A549 (cell line): ENCODE measurements at regions not wholly inside any gene's neighbourhood (a gene's known extent, or its start where the extent isn't known, plus 50 kb on each side); places are given as distances from the start of the nearest gene placed in this dataset.

Experiments
- ATAC-seq, 2 experiments: fragments of 200-7000 bp in 1 of 2; fragments of >200 bp in 1 of 2; cut with Nextera tagmentation in 1 of 2; cut with Tn5 transposase in 1 of 2; 3 replicates each; pipeline versions ENCODE4 v1.8.0 to v1.9.1; 2018 to 2020; ENCODE audit warnings: mild to moderate bottlenecking in 1 of 2, moderate library complexity in 1 of 2
- CTCF ChIA-PET: fragments of 300-600 bp; sonication (Branson Sonifier 250); formaldehyde crosslinking; extraction: SDS; loops from one replicate; lab custom pipeline; 2021; ENCODE audit warnings: antibody characterized with exemption, inconsistent platforms; lab: Yijun Ruan, JAX
- POLR2A ChIA-PET: fragments of 350-600 bp; formaldehyde crosslinking; extraction: SDS; loops from one replicate; lab custom pipeline; 2021; ENCODE audit warnings: antibody characterized with exemption, inconsistent platforms; lab: Yijun Ruan, JAX
- DNase-seq, 2 experiments: peaks; one replicate each; pipeline versions ENCODE4 v3.0.0 to v3.0.0-alpha.2; 2011 to 2016; ENCODE audit warnings: low read depth in 1 of 2, low spot score in 1 of 2
- FAIRE-seq: peaks from 2 replicates; lab custom pipeline; 2011; peaks lifted over from hg19 to GRCh38; lab: Jason Lieb, UNC
- H3K27ac ChIP-seq, 2 experiments: fragments of >200 bp; sonication (Bioruptor Twin); formaldehyde crosslinking; 3 replicates each; pipeline ENCODE4 v1.5.1; 2016 to 2017
- H3K4me1 ChIP-seq: fragments of >200 bp; sonication (Bioruptor Twin); formaldehyde crosslinking; 3 replicates; pipeline ENCODE4 v1.6.1; 2016
- H3K4me2 ChIP-seq: fragments of >200 bp; sonication (Bioruptor Twin); formaldehyde crosslinking; 3 replicates; pipeline ENCODE4 v1.6.1; 2016
- H3K4me3 ChIP-seq: fragments of >200 bp; sonication (Bioruptor Twin); formaldehyde crosslinking; 3 replicates; pipeline ENCODE4 v1.5.1; 2016
- H3K9me3 ChIP-seq: fragments of >200 bp; sonication (Bioruptor Twin); formaldehyde crosslinking; 3 replicates; pipeline ENCODE4 v1.6.1; 2016
- ATOH8 ChIP-seq: fragments of 250-450 bp; sonication (Bioruptor Pico); IDR thresholded peaks from 2 replicates; pipeline ENCODE4 v1.5.0; 2020; ENCODE audit warnings: low read depth, mild to moderate bottlenecking, moderate library complexity
- BHLHE40 ChIP-seq: IDR thresholded peaks from 2 replicates; pipeline ENCODE4 v1.6.1; 2012; ENCODE audit warnings: low read depth, low read length, inconsistent platforms
- CBX8 ChIP-seq: fragments of 200-600 bp; sonication (generic); IDR thresholded peaks from 2 replicates; pipeline ENCODE4 v1.6.1; 2016
- CHD2 ChIP-seq: fragments of 150-350 bp; IDR thresholded peaks from 2 replicates; pipeline ENCODE4 v1.6.1; 2014; ENCODE audit warnings: low read length; ENCODE audit not compliant: partially characterized antibody
- EHF ChIP-seq: fragments of 250-450 bp; sonication (Bioruptor Pico); IDR thresholded peaks from 2 replicates; pipeline ENCODE4 v1.5.0; 2020; ENCODE audit warnings: mild to moderate bottlenecking
- EHMT2 ChIP-seq: fragments of 200-600 bp; sonication (generic); IDR thresholded peaks from 2 replicates; pipeline ENCODE4 v1.6.1; 2016; ENCODE audit warnings: antibody characterized with exemption, low read depth, mild to moderate bottlenecking, moderate library complexity
- EP300 ChIP-seq, 2 experiments: fragments of >200 bp; sonication (Bioruptor Twin); formaldehyde crosslinking; IDR thresholded peaks; 2 replicates in 1 of 2; 3 replicates in 1 of 2; pipeline ENCODE4 v1.6.1; 2016 to 2017
- ESRRA ChIP-seq: fragments of 150-350 bp; IDR thresholded peaks from 2 replicates; pipeline ENCODE4 v1.6.1; 2014; ENCODE audit warnings: mild to moderate bottlenecking, low read length, borderline replicate concordance
- FOSL2 ChIP-seq, 2 experiments: fragments of 450-650 bp in 1 of 2; fragments of >200 bp in 1 of 2; sonication (Bioruptor Twin) in 1 of 2; formaldehyde crosslinking; IDR thresholded peaks; 2 replicates each; pipeline versions ENCODE4 v1.5.0 to v1.6.1; 2016 to 2020; ENCODE audit warnings: mild to moderate bottlenecking in 1 of 2, moderate library complexity in 1 of 2
- GATA3 ChIP-seq: IDR thresholded peaks from 2 replicates; pipeline ENCODE4 v1.6.1; 2012; ENCODE audit warnings: borderline replicate concordance
- HDAC2 ChIP-seq: fragments of 200-600 bp; sonication (generic); IDR thresholded peaks from 2 replicates; pipeline ENCODE4 v1.6.1; 2016
- HEYL ChIP-seq: fragments of 250-450 bp; sonication (Bioruptor Pico); IDR thresholded peaks from 2 replicates; pipeline ENCODE4 v1.8.0; 2021; ENCODE audit warnings: mild to moderate bottlenecking, moderate library complexity
- HOXA7 ChIP-seq: fragments of 250-450 bp; sonication (Bioruptor Pico); IDR thresholded peaks from 2 replicates; pipeline ENCODE4 v1.5.0; 2020; ENCODE audit warnings: mild to moderate bottlenecking, moderate library complexity
- JUN ChIP-seq, 2 experiments: fragments of >200 bp; sonication (Bioruptor Twin); formaldehyde crosslinking; IDR thresholded peaks; 2 replicates in 1 of 2; 3 replicates in 1 of 2; pipeline ENCODE4 v1.6.1; 2016 to 2017
- JUNB ChIP-seq: fragments of >200 bp; sonication (Bioruptor Twin); formaldehyde crosslinking; IDR thresholded peaks from 2 replicates; pipeline ENCODE4 v1.6.1; 2016
- KDM5A ChIP-seq: fragments of 200-600 bp; sonication (generic); IDR thresholded peaks from 2 replicates; pipeline ENCODE4 v1.6.1; 2016; ENCODE audit warnings: antibody characterized with exemption, mild to moderate bottlenecking
- MAFK ChIP-seq: fragments of 450-650 bp; IDR thresholded peaks from 2 replicates; pipeline ENCODE4 v1.6.1; 2014; ENCODE audit not compliant: partially characterized antibody
- NFE2L2 ChIP-seq: fragments of 150-350 bp; conservative IDR thresholded peaks from 2 replicates; pipeline ENCODE4 v1.6.1; 2014; ENCODE audit warnings: low read length
- NPAS2 ChIP-seq: fragments of 250-450 bp; sonication (Bioruptor Pico); IDR thresholded peaks from 2 replicates; pipeline ENCODE4 v1.8.0; 2022; ENCODE audit warnings: mild to moderate bottlenecking, moderate library complexity, borderline replicate concordance
- POLR2A ChIP-seq: IDR thresholded peaks from 2 replicates; pipeline ENCODE4 v1.6.1; 2012; ENCODE audit warnings: mild to moderate bottlenecking, low read length
- POLR2AphosphoS2 ChIP-seq: conservative IDR thresholded peaks from 2 replicates; pipeline ENCODE4 v1.6.1; 2012; ENCODE audit warnings: low read length, improper control_type of control experiment, inconsistent platforms
- RARB ChIP-seq: fragments of 250-450 bp; sonication (Bioruptor Pico); IDR thresholded peaks from 2 replicates; pipeline ENCODE4 v1.8.0; 2021; ENCODE audit warnings: mild to moderate bottlenecking, moderate library complexity
- RNF2 ChIP-seq: fragments of 200-600 bp; sonication (generic); IDR thresholded peaks from 2 replicates; pipeline ENCODE4 v1.6.1; 2016; ENCODE audit warnings: low read depth, mild to moderate bottlenecking, antibody characterized with exemption, moderate library complexity, borderline replicate concordance
- SMC3 ChIP-seq: fragments of >200 bp; sonication (Bioruptor Twin); formaldehyde crosslinking; IDR thresholded peaks from 3 replicates; pipeline ENCODE4 v1.6.1; 2018; ENCODE audit warnings: inconsistent platforms
- SREBF2 ChIP-seq: fragments of 450-650 bp; IDR thresholded peaks from 2 replicates; pipeline ENCODE4 v1.6.1; 2014; ENCODE audit warnings: mild to moderate bottlenecking, moderate library complexity
- ZFP36 ChIP-seq: fragments of 450-650 bp; IDR thresholded peaks from 2 replicates; pipeline ENCODE4 v1.6.1; 2014; ENCODE audit warnings: borderline replicate concordance; ENCODE audit not compliant: partially characterized antibody
- whole genome bisulfite sequencing: methylation state at CpG from one replicate; pipeline ENCODE4 v1.1.6; 2017; ENCODE audit errors: missing lambda C conversion rate; 5-methylcytosine and 5-hydroxymethylcytosine counted together
- TF ChIP-seq, protein P1 (sequence below): fragments of 150-350 bp; IDR thresholded peaks from 2 replicates; pipeline ENCODE4 v1.6.1; 2014; ENCODE audit warnings: low read depth, mild to moderate bottlenecking, low read length
- TF ChIP-seq, protein P2 (sequence below): fragments of >200 bp; sonication (Bioruptor Twin); formaldehyde crosslinking; IDR thresholded peaks from 2 replicates; pipeline ENCODE4 v1.6.1; 2016
- TF ChIP-seq, protein P3 (sequence below): fragments of 450-650 bp; IDR thresholded peaks from 2 replicates; pipeline ENCODE4 v1.6.1; 2014; ENCODE audit warnings: antibody characterized with exemption
- TF ChIP-seq, protein P4 (sequence below): IDR thresholded peaks from 2 replicates; pipeline ENCODE4 v1.6.1; 2012

DNA sequence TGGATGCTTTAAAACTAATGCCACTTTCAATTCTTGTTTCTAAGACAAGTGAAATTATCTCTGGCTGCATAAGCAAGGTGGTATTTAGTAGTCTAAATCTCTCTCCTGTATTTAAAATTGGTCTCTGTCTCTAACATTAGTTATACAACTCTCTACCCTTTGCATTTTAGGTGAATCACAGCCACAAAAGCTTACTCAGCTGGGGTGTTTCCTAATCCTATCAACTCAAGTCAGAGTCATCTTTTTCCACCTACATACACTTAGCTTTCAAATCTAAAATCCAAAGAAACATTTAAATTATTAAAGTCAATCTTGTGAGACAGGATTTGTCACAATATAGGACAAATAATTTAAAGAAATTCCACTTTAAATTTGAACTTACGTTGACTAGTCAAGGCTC is 255.1 kb upstream of the CXADR start:
- DNase-seq: no peak
- no peak overlapping the region for H3K27ac ChIP-seq
- H3K4me2 ChIP-seq: no peak overlapping the region
- TF ChIP-seq JUN (IDR thresholded peaks at IDR 0.05) (no peak), RNF2 (no peak), NFE2L2 (no peak), SREBF2 (no peak), KDM5A (no peak), NPAS2 (CRISPR knock-in tag) (no peak)
- TF ChIP-seq, protein P1, sequence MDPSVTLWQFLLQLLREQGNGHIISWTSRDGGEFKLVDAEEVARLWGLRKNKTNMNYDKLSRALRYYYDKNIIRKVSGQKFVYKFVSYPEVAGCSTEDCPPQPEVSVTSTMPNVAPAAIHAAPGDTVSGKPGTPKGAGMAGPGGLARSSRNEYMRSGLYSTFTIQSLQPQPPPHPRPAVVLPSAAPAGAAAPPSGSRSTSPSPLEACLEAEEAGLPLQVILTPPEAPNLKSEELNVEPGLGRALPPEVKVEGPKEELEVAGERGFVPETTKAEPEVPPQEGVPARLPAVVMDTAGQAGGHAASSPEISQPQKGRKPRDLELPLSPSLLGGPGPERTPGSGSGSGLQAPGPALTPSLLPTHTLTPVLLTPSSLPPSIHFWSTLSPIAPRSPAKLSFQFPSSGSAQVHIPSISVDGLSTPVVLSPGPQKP: no peak
- TF ChIP-seq, protein P2, sequence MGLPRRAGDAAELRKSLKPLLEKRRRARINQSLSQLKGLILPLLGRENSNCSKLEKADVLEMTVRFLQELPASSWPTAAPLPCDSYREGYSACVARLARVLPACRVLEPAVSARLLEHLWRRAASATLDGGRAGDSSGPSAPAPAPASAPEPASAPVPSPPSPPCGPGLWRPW: no peak
- TF ChIP-seq, all 56 proteins: peak for 0
- CTCF ChIA-PET: no interaction called here
- 38% methylated on average over 1 of the region's 1 CpG for WGBS
- no peak for FAIRE-seq
- Histone ChIP-seq H3K4me3 (no peak overlapping the region), H3K4me1 (no peaks in the 10 kb centered on the region), H3K9me3 (no peaks in the 10 kb centered on the region)
- POLR2A ChIA-PET: no interaction called here
- ATAC-seq: no peak

DNA sequence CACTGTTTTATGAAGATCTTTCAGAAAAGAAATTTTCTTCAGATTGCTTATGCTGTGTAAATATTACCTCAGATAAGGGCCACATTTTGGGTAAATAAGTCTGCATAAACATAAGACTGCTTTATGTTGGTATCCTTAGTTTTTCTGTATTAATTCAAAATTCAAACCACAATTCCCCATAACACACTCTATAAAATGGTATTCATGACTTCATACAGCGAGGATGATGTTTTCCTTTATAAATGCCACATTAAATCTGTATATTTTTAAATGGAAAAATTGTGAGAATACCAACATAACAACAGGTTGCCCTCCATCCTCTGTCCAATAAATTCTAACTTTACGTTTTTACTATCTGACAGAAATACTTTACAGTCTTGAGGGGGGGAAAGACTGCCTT is 248.7 kb upstream of the CXADR start:
- no peak for ATAC-seq
- CTCF ChIA-PET: no interaction called here
- Histone ChIP-seq H3K4me2 (no peak overlapping the region), H3K4me3 (no peak overlapping the region), H3K27ac (no peak overlapping the region), H3K9me3 (no peaks in the 10 kb centered on the region), H3K4me1 (no peaks in the 10 kb centered on the region)
- no peak for FAIRE-seq
- POLR2A ChIA-PET: no interaction called here
- no peak for DNase-seq
- 5% methylated on average over 2 of the region's 2 CpGs for WGBS
- no peak for TF ChIP-seq ZFP36
- no peak for TF ChIP-seq HOXA7 (CRISPR knock-in tag)
- TF ChIP-seq CHD2: no peak
- TF ChIP-seq RARB (CRISPR knock-in tag): no peak
- TF ChIP-seq, protein P1: no peak
- TF ChIP-seq POLR2A: no peak
- TF ChIP-seq MAFK: no peak
- TF ChIP-seq FOSL2 (IDR thresholded peaks at IDR 0.05): no peak
- TF ChIP-seq FOSL2 (CRISPR knock-in tag; IDR thresholded peaks at IDR 0.05): no peak
- TF ChIP-seq SMC3: no peak
- no peak for TF ChIP-seq KDM5A
- TF ChIP-seq, protein P2: no peak
- TF ChIP-seq ESRRA: no peak
- no peak for TF ChIP-seq EHF (CRISPR knock-in tag)
- TF ChIP-seq JUNB: no peak
- TF ChIP-seq EHMT2: no peak
- no peak for TF ChIP-seq NPAS2 (CRISPR knock-in tag)

- POLR2A ChIA-PET: no interaction called here
These were observed 243.1 kb upstream of the CXADR start for GRCh38 chr21:17269760-17270159.

More at GRCh38 chr21:17269760-17270159, 243.1 kb upstream of the CXADR start:
- no peaks in the 10 kb centered on the region for H3K4me1 ChIP-seq
- no peak overlapping the region for H3K4me2 ChIP-seq
- no peak for TF ChIP-seq EP300 (IDR thresholded peaks at IDR 0.05)
- no peak for TF ChIP-seq GATA3
- no peak for TF ChIP-seq ATOH8 (CRISPR knock-in tag)
- TF ChIP-seq HEYL: no peak
- TF ChIP-seq CBX8: no peak
- no peak for TF ChIP-seq BHLHE40
- TF ChIP-seq ZFP36: no peak
- TF ChIP-seq, protein P3, sequence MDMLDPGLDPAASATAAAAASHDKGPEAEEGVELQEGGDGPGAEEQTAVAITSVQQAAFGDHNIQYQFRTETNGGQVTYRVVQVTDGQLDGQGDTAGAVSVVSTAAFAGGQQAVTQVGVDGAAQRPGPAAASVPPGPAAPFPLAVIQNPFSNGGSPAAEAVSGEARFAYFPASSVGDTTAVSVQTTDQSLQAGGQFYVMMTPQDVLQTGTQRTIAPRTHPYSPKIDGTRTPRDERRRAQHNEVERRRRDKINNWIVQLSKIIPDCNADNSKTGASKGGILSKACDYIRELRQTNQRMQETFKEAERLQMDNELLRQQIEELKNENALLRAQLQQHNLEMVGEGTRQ: no peak
- no peak for TF ChIP-seq HDAC2
- TF ChIP-seq SREBF2: no peak
- TF ChIP-seq, protein P1: no peak
- no peak for TF ChIP-seq RARB (CRISPR knock-in tag)
- TF ChIP-seq JUNB: no peak
- TF ChIP-seq, protein P4, sequence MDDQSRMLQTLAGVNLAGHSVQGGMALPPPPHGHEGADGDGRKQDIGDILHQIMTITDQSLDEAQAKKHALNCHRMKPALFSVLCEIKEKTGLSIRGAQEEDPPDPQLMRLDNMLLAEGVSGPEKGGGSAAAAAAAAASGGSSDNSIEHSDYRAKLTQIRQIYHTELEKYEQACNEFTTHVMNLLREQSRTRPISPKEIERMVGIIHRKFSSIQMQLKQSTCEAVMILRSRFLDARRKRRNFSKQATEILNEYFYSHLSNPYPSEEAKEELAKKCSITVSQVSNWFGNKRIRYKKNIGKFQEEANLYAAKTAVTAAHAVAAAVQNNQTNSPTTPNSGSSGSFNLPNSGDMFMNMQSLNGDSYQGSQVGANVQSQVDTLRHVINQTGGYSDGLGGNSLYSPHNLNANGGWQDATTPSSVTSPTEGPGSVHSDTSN: no peak
- TF ChIP-seq POLR2AphosphoS2: no peak
- no peaks in the 10 kb centered on the region for H3K9me3 ChIP-seq
- WGBS: 72% methylated on average over 3 of the region's 3 CpGs
- no peak overlapping the region for H3K4me3 ChIP-seq
- ATAC-seq (no peak), DNase-seq (no peak), FAIRE-seq (no peak)
- CTCF ChIA-PET: interaction anchor here (1.2 to 1.4 kb wide), 2 partner anchors 9 to 21 kb away, joined by 3 to 5 read pairs; no protein-coding TSS in a partner anchor
- no peak overlapping the region for H3K27ac ChIP-seq
